ENCODE measurements at regions not wholly inside any gene's neighbourhood (a gene's known extent, or its start where the extent isn't known, plus 50 kb on each side); places are given as distances from the start of the nearest gene placed in this dataset.

- no peaks in the 10 kb centered on the region for H4K20me1 ChIP-seq (ENCODE audit: insufficient read depth, low read length)
- no peak overlapping the region for H3K4me2 ChIP-seq (ENCODE audit: low read depth, low read length)
- no peak overlapping the region for H2BK120ac ChIP-seq (ENCODE audit: low read depth, low read length)
- H2AFZ ChIP-seq (replicated peaks; ENCODE audit: low read length, poor library complexity), result no peak overlapping the region
- H4K91ac ChIP-seq (ENCODE audit: insufficient read depth, low read depth, low read length), result no peak overlapping the region
- H3K14ac ChIP-seq (replicated peaks; ENCODE audit: low read depth, low read length), result no peak overlapping the region
- dilution Hi-C loops (cut with HindIII; ENCODE audit: low sequenced_read_pairs, unreplicated experiment), result no loop called here
- no peaks in the 10 kb centered on the region for H3K79me1 ChIP-seq (ENCODE audit: low read depth in 1 of 2, low read length in 2 of 2)
- H2BK5ac ChIP-seq (ENCODE audit: low read depth, low read length, poor library complexity, severe bottlenecking), result no peak overlapping the region
- no peaks in the 10 kb centered on the region for H3K9me3 ChIP-seq (ENCODE audit: control insufficient read depth, insufficient read depth, low read length)
- ChIA-PET POLR2A (ENCODE audit: unreplicated experiment) (no interaction called here), CTCF (no interaction called here)
- no peaks in the 10 kb centered on the region for H3K4me1 ChIP-seq (ENCODE audit: control insufficient read depth, insufficient read depth, low read length)
- no peak overlapping the region for H3K9ac ChIP-seq (ENCODE audit: low read depth, low read length)
- H2BK20ac ChIP-seq (ENCODE audit: low read depth, low read length), result no peak overlapping the region
- no peak overlapping the region for H4K8ac ChIP-seq (ENCODE audit: low read depth in 2 of 2, low read length in 2 of 2)
- H4K5ac ChIP-seq (ENCODE audit: low read depth, low read length), result no peak overlapping the region
- H2BK15ac ChIP-seq (ENCODE audit: low read depth, low read length), result no peak overlapping the region
- TF ChIP-seq USF2 (IDR thresholded peaks at IDR 0.05; ENCODE audit: low read depth, low read length), result no peak
- TF ChIP-seq MAZ (IDR thresholded peaks at IDR 0.05; ENCODE audit: borderline replicate concordance, low read depth, low read length), result no peak
- no peak for TF ChIP-seq FOS (IDR thresholded peaks at IDR 0.05; ENCODE audit: low read depth, low read length)
- no peak for TF ChIP-seq RCOR1 (IDR thresholded peaks at IDR 0.05; ENCODE audit: insufficient replicate concordance, low read length)
- no peak for TF ChIP-seq BHLHE40 (IDR thresholded peaks at IDR 0.05; ENCODE audit: low read depth, low read length)
- no peak for TF ChIP-seq RFX5 (IDR thresholded peaks at IDR 0.05; ENCODE audit: low read depth, low read length)
- TF ChIP-seq CEBPB (IDR thresholded peaks at IDR 0.05; ENCODE audit: low read depth, low read length), result no peak
- TF ChIP-seq CHD1 (IDR thresholded peaks at IDR 0.05; ENCODE audit: low read depth, low read length), result no peak
- TF ChIP-seq NFE2L2 (IDR thresholded peaks at IDR 0.05; ENCODE audit: low read depth, low read length), result no peak
- TF ChIP-seq RAD21 (IDR thresholded peaks at IDR 0.05; ENCODE audit: low read length), result no peak
- TF ChIP-seq, protein P1, sequence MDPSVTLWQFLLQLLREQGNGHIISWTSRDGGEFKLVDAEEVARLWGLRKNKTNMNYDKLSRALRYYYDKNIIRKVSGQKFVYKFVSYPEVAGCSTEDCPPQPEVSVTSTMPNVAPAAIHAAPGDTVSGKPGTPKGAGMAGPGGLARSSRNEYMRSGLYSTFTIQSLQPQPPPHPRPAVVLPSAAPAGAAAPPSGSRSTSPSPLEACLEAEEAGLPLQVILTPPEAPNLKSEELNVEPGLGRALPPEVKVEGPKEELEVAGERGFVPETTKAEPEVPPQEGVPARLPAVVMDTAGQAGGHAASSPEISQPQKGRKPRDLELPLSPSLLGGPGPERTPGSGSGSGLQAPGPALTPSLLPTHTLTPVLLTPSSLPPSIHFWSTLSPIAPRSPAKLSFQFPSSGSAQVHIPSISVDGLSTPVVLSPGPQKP (IDR thresholded peaks at IDR 0.05; ENCODE audit: borderline replicate concordance, low read depth, low read length), result no peak
- TF ChIP-seq POLR2A (IDR thresholded peaks at IDR 0.05; ENCODE audit: low read depth, low read length), result no peak
- no peak for TF ChIP-seq MXI1 (IDR thresholded peaks at IDR 0.05; ENCODE audit: borderline replicate concordance, low read depth, low read length)
- TF ChIP-seq MAFK (IDR thresholded peaks at IDR 0.05; ENCODE audit: low read depth, low read length), result no peak
- TF ChIP-seq CTCF (conservative IDR thresholded peaks at IDR 0.05; ENCODE audit: low read depth, low read length), result no peak
- no peak overlapping the region for H3K18ac ChIP-seq (ENCODE audit: low read depth, low read length)
- 38% methylated on average over 5 of the region's 10 CpGs; no CpG with 5 or more reads in 1 of the 2 experiments for WGBS, 2 experiments (ENCODE audit: extremely low coverage in 2 of 2, insufficient read length in 1 of 2)
- DNase-seq (peak; percentile 24), ATAC-seq (ENCODE audit: low read depth) (no peak)
- H3K56ac ChIP-seq (ENCODE audit: extremely low read depth, insufficient read depth, low read length), result no peak overlapping the region
- H3K36me3 ChIP-seq (ENCODE audit: control insufficient read depth, insufficient read depth, low read length), result no peaks in the 10 kb centered on the region
- no peak overlapping the region for H3K23ac ChIP-seq (ENCODE audit: low read depth, low read length)
- intact Hi-C loops (cut with micrococcal nuclease), result no loop called here
- peaks cover 3% of the 10 kb centered on the region for H3K27me3 ChIP-seq (ENCODE audit: control insufficient read depth, insufficient read depth, low read length)
- H2AK5ac ChIP-seq (ENCODE audit: low read depth, low read length), result no peak overlapping the region
- H3K27ac ChIP-seq (ENCODE audit: insufficient read depth, low read length), result no peak overlapping the region
- H3K4me3 ChIP-seq (ENCODE audit: insufficient read depth, low read depth, low read length), result no peak overlapping the region
- in situ Hi-C loops (cut with MboI; ENCODE audit: low sequenced_read_pairs), result no loop called here
- H2AK9ac ChIP-seq (replicated peaks; ENCODE audit: low read depth, low read length, poor library complexity), result no peak overlapping the region
- no peaks in the 10 kb centered on the region for H3K9me1 ChIP-seq (ENCODE audit: insufficient read depth, low read length)
- no peak overlapping the region for H3K4ac ChIP-seq (ENCODE audit: low read depth, low read length)
- BruUV-seq (replicated peaks), result no TSS peak
These were observed 76.4 kb upstream of the ZBTB18 start for GRCh38 chr1:243974451-243975292.
